Neuronal stem cell (in vitro differentiated cells): ENCODE measurements at regions not wholly inside any gene's neighbourhood (a gene's known extent, or its start where the extent isn't known, plus 50 kb on each side); places are given as distances from the start of the nearest gene placed in this dataset.

Experiments used
- DNase-seq: peaks from one replicate; pipeline ENCODE4 v3.0.0-alpha.2; 2013; ENCODE audit warnings: low spot score
- H2AFZ ChIP-seq: one replicate; pipeline ENCODE4 v1.6.1; 2013; ENCODE audit warnings: mild to moderate bottlenecking, low read length, inconsistent platforms
- H2AK5ac ChIP-seq: 2 replicates; pipeline ENCODE4 v1.6.1; 2013; ENCODE audit warnings: low read depth, mild to moderate bottlenecking, inconsistent platforms, low read length, moderate library complexity, mixed read lengths
- H2BK120ac ChIP-seq: 2 replicates; pipeline ENCODE4 v1.6.1; 2013; ENCODE audit warnings: low read depth, mild to moderate bottlenecking, inconsistent platforms, low read length, moderate library complexity, mixed read lengths
- H2BK12ac ChIP-seq: one replicate; pipeline ENCODE4 v1.6.1; 2013; ENCODE audit warnings: low read length, inconsistent platforms
- H2BK15ac ChIP-seq: 2 replicates; pipeline ENCODE4 v1.6.1; 2013; ENCODE audit warnings: mild to moderate bottlenecking, low read length, inconsistent platforms, mixed read lengths
- H2BK5ac ChIP-seq: one replicate; pipeline ENCODE4 v1.6.1; 2013; ENCODE audit warnings: inconsistent platforms, mild to moderate bottlenecking, low read length, moderate library complexity
- H3K14ac ChIP-seq: one replicate; pipeline ENCODE4 v1.6.1; 2013; ENCODE audit warnings: low read length, inconsistent platforms
- H3K18ac ChIP-seq: 2 replicates; pipeline ENCODE4 v1.6.1; 2013; ENCODE audit warnings: low read length, inconsistent platforms
- H3K23ac ChIP-seq: 2 replicates; pipeline ENCODE4 v1.6.1; 2013; ENCODE audit warnings: low read depth, mild to moderate bottlenecking, mixed read lengths, low read length, inconsistent platforms; ENCODE audit not compliant: poor library complexity
- H3K27ac ChIP-seq: replicated peaks from 3 replicates; pipeline ENCODE4 v1.5.1; 2013; ENCODE audit warnings: low read length, inconsistent platforms
- H3K27me3 ChIP-seq, 3 experiments: 2 replicates each; pipeline ENCODE4 v1.6.1; 2013; ENCODE audit warnings: low read length in 3 of 3, mild to moderate bottlenecking in 2 of 3, inconsistent platforms in 1 of 3, low read depth in 1 of 3, mixed read lengths in 1 of 3, moderate library complexity in 1 of 3; ENCODE audit not compliant: control insufficient read depth in 3 of 3, insufficient read depth in 3 of 3
- H3K36me3 ChIP-seq, 2 donors: replicated peaks in 1 of 2; 2 replicates each; pipeline ENCODE4 v1.6.1; 2013; ENCODE audit warnings: low read length in 2 of 2; ENCODE audit not compliant: control insufficient read depth in 2 of 2, insufficient read depth in 2 of 2
- H3K4ac ChIP-seq: 2 replicates; pipeline ENCODE4 v1.6.1; 2013; ENCODE audit warnings: inconsistent platforms, mild to moderate bottlenecking, low read length, moderate library complexity
- H3K4me1 ChIP-seq, 2 donors: 1 replicate in 1 of 2; 2 replicates in 1 of 2; pipeline ENCODE4 v1.6.1; 2013; ENCODE audit warnings: low read length in 2 of 2, low read depth in 1 of 2; ENCODE audit not compliant: control insufficient read depth in 2 of 2, insufficient read depth in 1 of 2
- H3K4me2 ChIP-seq: one replicate; pipeline ENCODE4 v1.6.1; 2013; ENCODE audit warnings: mild to moderate bottlenecking, low read length, inconsistent platforms; ENCODE audit not compliant: insufficient read depth, poor library complexity, severe bottlenecking
- H3K4me3 ChIP-seq, 2 donors: 2 replicates each; pipeline ENCODE4 v1.5.1; 2013; ENCODE audit warnings: low read length in 2 of 2, mild to moderate bottlenecking in 2 of 2, inconsistent platforms in 1 of 2, moderate library complexity in 1 of 2
- H3K79me1 ChIP-seq: one replicate; pipeline ENCODE4 v1.6.1; 2013; ENCODE audit warnings: low read depth, mild to moderate bottlenecking, inconsistent platforms, low read length, moderate library complexity
- H3K9ac ChIP-seq: one replicate; pipeline ENCODE4 v1.6.1; 2013; ENCODE audit warnings: mild to moderate bottlenecking, low read depth, low read length, inconsistent platforms; ENCODE audit not compliant: poor library complexity
- H3K9me3 ChIP-seq, 2 donors: replicated peaks in 1 of 2; 2 replicates each; pipeline versions ENCODE3 to v1.6.1; 2013; ENCODE audit warnings: low read length in 2 of 2, mild to moderate bottlenecking in 2 of 2, inconsistent platforms in 1 of 2, low read depth in 1 of 2, mixed read lengths in 1 of 2, moderate library complexity in 1 of 2; ENCODE audit not compliant: control insufficient read depth in 2 of 2, insufficient read depth in 1 of 2
- H4K8ac ChIP-seq: one replicate; pipeline ENCODE4 v1.6.1; 2013; ENCODE audit warnings: low read depth, mild to moderate bottlenecking, inconsistent platforms, low read length, moderate library complexity
- H4K91ac ChIP-seq: one replicate; pipeline ENCODE4 v1.6.1; 2013; ENCODE audit warnings: low read length, low read depth, mild to moderate bottlenecking, inconsistent platforms; ENCODE audit not compliant: poor library complexity
- WGBS, 2 donors: extraction: QIAGEN DNeasy Blood & Tissue Kit; methylation state at CpG; one replicate each; pipeline ENCODE4 v1.1.7; 2013; ENCODE audit warnings: missing lambda C conversion rate in 2 of 2, mixed read lengths in 1 of 2; ENCODE audit not compliant: insufficient read length in 2 of 2, insufficient replicate concordance in 1 of 2; ENCODE audit errors: extremely low coverage in 2 of 2; 5-methylcytosine and 5-hydroxymethylcytosine counted together

DNA sequence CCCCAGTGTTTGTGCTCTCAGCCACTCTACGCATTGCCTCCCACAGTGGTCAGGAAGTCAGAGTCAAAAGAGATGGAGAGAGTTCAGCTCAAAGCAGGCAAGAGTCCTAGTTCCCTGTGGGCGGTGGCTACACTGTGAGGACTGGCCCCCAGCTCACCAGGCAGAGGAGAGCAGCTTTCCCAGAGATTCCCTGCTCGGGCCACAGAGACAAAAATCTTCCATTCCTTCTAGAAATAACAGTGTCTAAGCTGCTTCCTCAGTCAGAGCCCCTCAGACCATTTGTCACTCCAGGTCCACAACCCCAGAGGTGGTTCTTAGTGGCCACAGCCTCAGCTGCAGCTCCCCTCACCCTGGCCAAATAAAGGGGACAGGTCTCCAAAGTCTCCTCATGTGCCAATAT, 263.0 kb upstream of the RPL38 start:
- Histone ChIP-seq H3K14ac (no peak overlapping the region), H2BK15ac (no peak overlapping the region), H2BK12ac (no peak overlapping the region), H2AFZ (no peak overlapping the region), H3K9ac (no peak overlapping the region), H3K9me3 (no peaks in the 10 kb centered on the region), H3K4me2 (no peak overlapping the region), H3K79me1 (no peaks in the 10 kb centered on the region), H3K18ac (no peak overlapping the region), H2BK5ac (no peak overlapping the region), H4K8ac (no peak overlapping the region), H3K27me3 (no peaks in the 10 kb centered on the region), H3K4ac (no peak overlapping the region), H3K27ac (no peak overlapping the region), H2AK5ac (no peak overlapping the region), H4K91ac (no peak overlapping the region), H3K23ac (no peak overlapping the region), H3K4me1 (no peaks in the 10 kb centered on the region), H3K36me3 (no peaks in the 10 kb centered on the region), H3K4me3 (no peak overlapping the region), H2BK120ac (no peak overlapping the region)
- no CpG with 5 or more reads among the region's 3 CpGs for WGBS, 2 donors
- no peak for DNase-seq

DNA sequence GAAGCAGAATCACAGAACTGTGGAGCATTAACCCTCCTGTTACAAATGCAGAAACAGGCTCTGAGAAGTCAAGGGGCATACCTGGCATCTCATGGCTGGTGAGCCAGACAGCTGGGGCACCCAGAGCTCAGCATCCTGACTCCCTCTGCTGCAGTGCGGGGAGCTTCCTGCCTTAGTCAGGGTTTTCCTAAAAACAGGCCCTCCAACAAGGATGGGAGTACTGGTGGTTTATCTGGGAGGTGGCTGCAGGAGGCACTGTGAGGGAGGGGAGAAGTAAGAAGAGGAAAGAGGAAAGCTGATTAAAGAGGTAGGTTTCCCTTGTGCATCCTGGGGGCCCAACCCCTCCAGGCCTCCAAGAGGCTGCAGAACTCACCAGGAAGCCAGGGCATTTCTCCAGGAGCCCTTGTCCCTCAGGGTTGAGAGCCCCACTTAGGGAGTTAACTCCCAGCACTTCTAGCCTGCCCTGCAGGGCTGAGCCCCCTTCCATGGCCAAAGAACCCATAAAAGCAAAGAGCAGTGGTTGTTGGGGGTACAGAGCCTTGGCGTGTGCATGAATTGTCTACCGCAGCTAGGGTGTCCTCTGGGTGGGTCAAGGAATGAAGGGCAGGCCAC, 261.5 kb upstream of the RPL38 start:
- no peaks in the 10 kb centered on the region for H3K79me1 ChIP-seq
- no CpG with 5 or more reads among the region's 3 CpGs for WGBS, 2 donors
- H2BK5ac ChIP-seq = no peak overlapping the region
- no peak overlapping the region for H2BK120ac ChIP-seq
- no peak overlapping the region for H3K23ac ChIP-seq
- no peak overlapping the region for H2AK5ac ChIP-seq
- H3K9me3 ChIP-seq = no peaks in the 10 kb centered on the region
- no peak overlapping the region for H3K4me2 ChIP-seq
- H3K27me3 ChIP-seq = no peaks in the 10 kb centered on the region
- no peak overlapping the region for H4K91ac ChIP-seq
- no peak overlapping the region for H2BK15ac ChIP-seq
- H3K27ac ChIP-seq = no peak overlapping the region
- H3K14ac ChIP-seq = no peak overlapping the region
- no peak overlapping the region for H3K4ac ChIP-seq
- peak overlapping the region; percentile 16 for H3K18ac ChIP-seq
- no peak overlapping the region for H3K9ac ChIP-seq
- no peaks in the 10 kb centered on the region for H3K4me1 ChIP-seq
- H3K36me3 ChIP-seq = no peaks in the 10 kb centered on the region
- no peak overlapping the region for H3K4me3 ChIP-seq
- H2BK12ac ChIP-seq = no peak overlapping the region
- H2AFZ ChIP-seq = no peak overlapping the region
- DNase-seq = no peak
- H4K8ac ChIP-seq = no peak overlapping the region

- H2AFZ ChIP-seq = no peak overlapping the region
- no peak overlapping the region for H2BK5ac ChIP-seq
- no peak overlapping the region for H2BK120ac ChIP-seq
- peak overlapping the region; percentile 36 for H3K9ac ChIP-seq
- no peaks in the 10 kb centered on the region for H3K36me3 ChIP-seq
- no peak overlapping the region for H3K4me2 ChIP-seq
- H2BK12ac ChIP-seq = no peak overlapping the region
- H3K23ac ChIP-seq = no peak overlapping the region
- H3K27ac ChIP-seq = no peak overlapping the region
- H2BK15ac ChIP-seq = no peak overlapping the region
- WGBS, 2 donors = no CpG with 5 or more reads among the region's 7 CpGs
- no peak overlapping the region for H3K18ac ChIP-seq
- no peak overlapping the region for H3K4me3 ChIP-seq
- no peaks in the 10 kb centered on the region for H3K9me3 ChIP-seq
- H3K27me3 ChIP-seq = no peaks in the 10 kb centered on the region
- no peak overlapping the region for H3K14ac ChIP-seq
- no peaks in the 10 kb centered on the region for H3K79me1 ChIP-seq
- H3K4me1 ChIP-seq = no peaks in the 10 kb centered on the region
- no peak overlapping the region for H4K8ac ChIP-seq
- H4K91ac ChIP-seq = no peak overlapping the region
- no peak overlapping the region for H3K4ac ChIP-seq
- H2AK5ac ChIP-seq = no peak overlapping the region
- no peak for DNase-seq
Measured at GRCh38 chr17:73942703-73943415, 260.6 kb upstream of the RPL38 start.

DNA sequence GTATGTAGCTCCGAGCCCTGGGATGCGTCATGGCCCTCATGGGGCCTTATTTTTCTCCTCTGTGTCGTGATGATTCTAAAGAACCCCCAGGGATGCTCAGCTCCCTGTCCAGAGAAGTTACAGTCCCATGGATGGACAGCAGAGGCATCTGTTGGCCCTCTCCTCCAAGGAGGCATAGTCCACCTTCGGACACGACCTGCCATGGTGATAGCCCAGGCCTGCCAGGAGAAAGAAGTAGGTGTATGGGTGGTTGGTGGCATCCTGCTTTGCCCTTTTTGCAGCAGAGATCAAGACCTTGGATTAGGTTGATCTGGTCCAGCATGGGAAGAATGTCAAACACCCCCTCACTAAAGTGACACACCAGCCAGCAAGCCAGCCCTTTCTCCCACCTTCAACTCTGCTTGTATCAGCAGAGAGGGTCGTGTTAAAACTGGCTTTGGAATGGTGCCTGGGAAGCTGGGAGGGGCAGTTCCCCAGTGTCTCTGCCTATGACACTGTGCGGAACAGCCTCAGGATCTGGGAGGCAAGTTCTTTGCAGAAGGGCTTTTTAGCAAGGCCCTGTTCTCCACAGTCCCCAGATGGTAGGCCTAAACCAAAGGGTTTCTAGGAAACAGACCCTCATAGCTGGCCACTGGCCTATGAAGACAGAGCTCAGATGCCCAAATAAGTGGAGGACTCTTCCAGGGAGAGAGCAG, 259.9 kb upstream of the RPL38 start:
- no peak overlapping the region for H3K27ac ChIP-seq
- H3K36me3 ChIP-seq = peaks cover 0 to under 1% of the 10 kb centered on the region in 2 donors
- H3K9ac ChIP-seq = peak overlapping the region; percentile 36
- H2AFZ ChIP-seq = no peak overlapping the region
- H4K91ac ChIP-seq = no peak overlapping the region
- H3K9me3 ChIP-seq = peaks cover 0 to under 1% of the 10 kb centered on the region in 2 donors
- no peak for DNase-seq
- H3K4me3 ChIP-seq = no peak overlapping the region
- no peak overlapping the region for H2BK120ac ChIP-seq
- no peaks in the 10 kb centered on the region for H3K79me1 ChIP-seq
- H4K8ac ChIP-seq = no peak overlapping the region
- no peak overlapping the region for H2BK12ac ChIP-seq
- no peak overlapping the region for H3K14ac ChIP-seq
- no peaks in the 10 kb centered on the region for H3K4me1 ChIP-seq
- no CpG with 5 or more reads among the region's 7 CpGs for WGBS, 2 donors
- no peak overlapping the region for H2BK5ac ChIP-seq
- no peak overlapping the region for H3K18ac ChIP-seq
- H3K23ac ChIP-seq = no peak overlapping the region
- no peak overlapping the region for H2BK15ac ChIP-seq
- no peaks in the 10 kb centered on the region for H3K27me3 ChIP-seq
- no peak overlapping the region for H3K4ac ChIP-seq
- H2AK5ac ChIP-seq = no peak overlapping the region
- no peak overlapping the region for H3K4me2 ChIP-seq
